Endothelial cell of umbilical vein (primary cell): ENCODE measurements at regions not wholly inside any gene's neighbourhood (a gene's known extent, or its start where the extent isn't known, plus 50 kb on each side); places are given as distances from the start of the nearest gene placed in this dataset.

Experiments
- BruUV-seq: library from RNA; stranded (reverse); fragments of 400-500 nt; replicated peaks from 2 replicates; lab custom pipeline; 2021; lab: Mats Ljungman, UMichigan
- CTCF ChIA-PET: fragments of 300-600, 350-600 bp; sonication (Branson Sonifier 250); formaldehyde crosslinking; loops from one replicate; lab custom pipeline; 2021; ENCODE audit warnings: antibody characterized with exemption, inconsistent platforms; lab: Charles Lee
- POLR2A ChIA-PET: fragments of 300-600, 350-600 bp; sonication (Branson Sonifier 250); formaldehyde crosslinking; loops from one replicate; lab custom pipeline; 2021; ENCODE audit warnings: antibody characterized with exemption, inconsistent platforms; lab: Charles Lee
- DNase-seq: peaks from one replicate; pipeline ENCODE4 v3.0.0-alpha.2; 2011; ENCODE audit warnings: low read depth, low spot score
- FAIRE-seq: peaks from 2 replicates; lab custom pipeline; 2011; peaks lifted over from hg19 to GRCh38; lab: Jason Lieb, UNC
- H2AFZ ChIP-seq: 2 replicates; pipeline ENCODE4 v1.6.0; 2012; ENCODE audit warnings: low read depth, low read length, control low read depth, inconsistent platforms
- H3K27ac ChIP-seq: 2 replicates; pipeline ENCODE4 v1.5.1; 2011; ENCODE audit warnings: low read depth, mild to moderate bottlenecking, control low read depth, low read length, moderate library complexity; ENCODE audit not compliant: insufficient read depth
- H3K27me3 ChIP-seq, 2 experiments: 2 replicates each; pipeline versions ENCODE4 v1.6.0 to v1.6.1; 2011; ENCODE audit warnings: low read length in 2 of 2, mixed read lengths in 1 of 2; ENCODE audit not compliant: control insufficient read depth in 2 of 2, insufficient read depth in 2 of 2
- H3K36me3 ChIP-seq, 2 experiments: 2 replicates in 1 of 2; 3 replicates in 1 of 2; pipeline ENCODE4 v1.5.1; 2011; ENCODE audit warnings: low read length in 2 of 2, mild to moderate bottlenecking in 1 of 2, moderate library complexity in 1 of 2; ENCODE audit not compliant: control insufficient read depth in 2 of 2, insufficient read depth in 2 of 2; ENCODE audit errors: extremely low read depth in 1 of 2
- H3K4me1 ChIP-seq: 3 replicates; pipeline ENCODE4 v1.5.1; 2011; ENCODE audit warnings: mild to moderate bottlenecking, low read length; ENCODE audit not compliant: control insufficient read depth, insufficient read depth; ENCODE audit errors: extremely low read depth
- H3K4me2 ChIP-seq: 2 replicates; pipeline ENCODE4 v1.6.1; 2011; ENCODE audit warnings: low read length, control low read depth, mixed read lengths; ENCODE audit not compliant: insufficient read depth
- H3K4me3 ChIP-seq, 3 experiments: fragments of 200-600 bp in 1 of 3; sonication (generic), shearing (Covaris generic) in 1 of 3; replicated peaks in 1 of 3; 2 replicates each; pipeline ENCODE4 v1.5.1; 2011 to 2016; ENCODE audit warnings: control low read depth in 3 of 3, low read length in 3 of 3, mild to moderate bottlenecking in 2 of 3, inconsistent platforms in 1 of 3, low read depth in 1 of 3, moderate library complexity in 1 of 3; ENCODE audit not compliant: insufficient read depth in 1 of 3
- H3K79me2 ChIP-seq: 2 replicates; pipeline ENCODE4 v1.6.0; 2012; ENCODE audit warnings: low read length, inconsistent platforms; ENCODE audit not compliant: control insufficient read depth, insufficient read depth
- H3K9ac ChIP-seq: replicated peaks from 2 replicates; pipeline ENCODE3; 2011; ENCODE audit warnings: low read length, control low read depth; ENCODE audit not compliant: insufficient read depth; ENCODE audit errors: extremely low read depth
- H3K9me1 ChIP-seq: replicated peaks from 3 replicates; pipeline ENCODE4 v1.6.0; 2011; ENCODE audit warnings: mild to moderate bottlenecking, low read length; ENCODE audit not compliant: control insufficient read depth, insufficient read depth; ENCODE audit errors: extremely low read depth
- H3K9me3 ChIP-seq: replicated peaks from 2 replicates; pipeline ENCODE4 v1.5.1; 2012; ENCODE audit warnings: low read length, inconsistent platforms; ENCODE audit not compliant: control insufficient read depth, insufficient read depth
- H4K20me1 ChIP-seq: replicated peaks from 2 replicates; pipeline ENCODE3; 2011; ENCODE audit warnings: mild to moderate bottlenecking, low read length; ENCODE audit not compliant: control insufficient read depth, insufficient read depth; ENCODE audit errors: extremely low read depth
- CTCF ChIP-seq, 2 donors: IDR thresholded peaks; 1 replicate in 1 of 2; 2 replicates in 1 of 2; pipeline ENCODE4 v1.5.1; 2011; ENCODE audit warnings: low read length in 2 of 2, mild to moderate bottlenecking in 2 of 2, moderate library complexity in 2 of 2, control low read depth in 1 of 2, inconsistent platforms in 1 of 2, low read depth in 1 of 2; ENCODE audit not compliant: insufficient read depth in 1 of 2; ENCODE audit errors: extremely low read depth in 1 of 2
- EZH2 ChIP-seq: IDR thresholded peaks from 2 replicates; pipeline ENCODE4 v1.6.1; 2012; ENCODE audit warnings: borderline replicate concordance, low read depth, mild to moderate bottlenecking, moderate library complexity, low read length, inconsistent platforms; ENCODE audit not compliant: severe bottlenecking
- FOS ChIP-seq: IDR thresholded peaks from 2 replicates; pipeline ENCODE4 v1.6.1; 2011; ENCODE audit warnings: mild to moderate bottlenecking, low read length, moderate library complexity, borderline replicate concordance; ENCODE audit not compliant: insufficient read depth
- GATA2 ChIP-seq: IDR thresholded peaks from 2 replicates; pipeline ENCODE4 v1.7.0; 2011; ENCODE audit warnings: low read depth, mild to moderate bottlenecking, moderate library complexity, mixed read lengths, low read length; ENCODE audit not compliant: insufficient read length, insufficient read depth
- JUN ChIP-seq: IDR thresholded peaks from 2 replicates; pipeline ENCODE4 v1.6.1; 2011; ENCODE audit warnings: borderline replicate concordance, low read depth; ENCODE audit not compliant: insufficient read length, insufficient read depth
- MAX ChIP-seq: IDR thresholded peaks from 2 replicates; pipeline ENCODE4 v1.6.1; 2011; ENCODE audit not compliant: insufficient read depth, insufficient read length
- MYC ChIP-seq: IDR thresholded peaks from one replicate; pipeline ENCODE4 v1.6.1; 2011; ENCODE audit warnings: mild to moderate bottlenecking, low read depth, low read length
- POLR2A ChIP-seq: IDR thresholded peaks from 2 replicates; pipeline ENCODE4 v1.6.1; 2012; ENCODE audit warnings: low read depth, mild to moderate bottlenecking, control low read depth, low read length
- POLR2AphosphoS5 ChIP-seq: IDR thresholded peaks from 2 replicates; pipeline ENCODE4 v1.6.1; 2012; ENCODE audit warnings: low read depth, mild to moderate bottlenecking, control low read depth, low read length, moderate library complexity; ENCODE audit not compliant: insufficient read depth
- dilution Hi-C: fragments of 300-500 bp; cut with MboI; formaldehyde crosslinking; loops from one replicate; pipeline ENCODE4 v1.15.0; 2019; ENCODE audit warnings: low sequenced_read_pairs; ENCODE audit not compliant: extremely low pct_ligation_motif_present
- intact Hi-C: fragments of 100-400 bp; cut with micrococcal nuclease; formaldehyde crosslinking; loops from one replicate; pipeline ENCODE4 v1.10.0; 2022

- FAIRE-seq = no peak
- Histone ChIP-seq H3K4me2 (peak overlapping the region; percentile 7), H3K9ac (peak overlapping the region; percentile 48), H2AFZ (no peak overlapping the region), H3K36me3 (no peaks in the 10 kb centered on the region), H4K20me1 (no peaks in the 10 kb centered on the region), H3K27me3 (no peaks in the 10 kb centered on the region), H3K4me3 (no peak overlapping the region), H3K4me1 (peaks cover 40% of the 10 kb centered on the region), H3K9me3 (no peaks in the 10 kb centered on the region), H3K9me1 (no peaks in the 10 kb centered on the region), H3K79me2 (no peaks in the 10 kb centered on the region), H3K27ac (peak overlapping the region; percentile 77)
- ChIA-PET CTCF (interaction anchor here (0.7 to 3.8 kb wide), 11 partner anchors 21 to 1207 kb away, joined by 3 to 26 read pairs (median 5); no protein-coding TSS in a partner anchor), POLR2A (interaction anchor here (0.9 to 2.5 kb wide), 3 partner anchors 48 to 976 kb away, joined by 3 to 17 read pairs (median 6); partner anchors contain the start of gene CITED2)
- no peak for DNase-seq
- intact Hi-C loops = loop anchor here (1.0 to 5.0 kb wide), 16 partner anchors 47 to 1216 kb away; no protein-coding TSS in a partner anchor
- TF ChIP-seq GATA2 = no peak
- dilution Hi-C loops = no loop called here
- BruUV-seq = TSS peak; percentile 85
These were observed 971.5 kb upstream of the CITED2 start for GRCh38 chr6:140345935-140346334.

- H3K9me3 ChIP-seq = no peaks in the 10 kb centered on the region
- no peaks in the 10 kb centered on the region for H3K27me3 ChIP-seq
- no peak overlapping the region for H3K4me3 ChIP-seq
- FAIRE-seq (peak; percentile 24), DNase-seq (peak; percentile 70)
- peak overlapping the region; percentile 76 for H3K4me2 ChIP-seq
- no peaks in the 10 kb centered on the region for H3K79me2 ChIP-seq
- POLR2A ChIA-PET = interaction anchor here (2.5 kb wide), 1 partner anchor 970 kb away, joined by 17 read pairs; the partner anchor contains the start of gene CITED2
- intact Hi-C loops = loop anchor here (1.0 kb wide), 2 partner anchors 73 to 370 kb away; no protein-coding TSS in a partner anchor
- dilution Hi-C loops = no loop called here
- CTCF ChIA-PET = interaction anchor here (1.0 to 3.8 kb wide), 6 partner anchors 24 to 974 kb away, joined by 3 to 26 read pairs (median 4); no protein-coding TSS in a partner anchor
- TSS peak; percentile 50 for BruUV-seq
- no peaks in the 10 kb centered on the region for H3K9me1 ChIP-seq
- H3K9ac ChIP-seq = peak overlapping the region; percentile 49
- peak overlapping the region; percentile 66 for H2AFZ ChIP-seq
- no peaks in the 10 kb centered on the region for H3K36me3 ChIP-seq
- peak overlapping the region; percentile 77 for H3K27ac ChIP-seq
- TF ChIP-seq EZH2 (no peak), CTCF (IDR thresholded peaks at IDR 0.05; ENCODE audit: extremely low read depth in 1 of 2, insufficient read depth in 1 of 2, low read depth in 1 of 2, low read length in 2 of 2) (no peak), JUN (peak; percentile 70), MYC (no peak), FOS (peak; percentile 92), POLR2AphosphoS5 (no peak), POLR2A (peak; percentile 39), GATA2 (peak; percentile 53), MAX (no peak)
- H3K4me1 ChIP-seq = peaks cover 40% of the 10 kb centered on the region
- H4K20me1 ChIP-seq = no peaks in the 10 kb centered on the region
These were observed 969.9 kb upstream of the CITED2 start for GRCh38 chr6:140344142-140344913.
